ENCODE measurements at regions not wholly inside any gene's neighbourhood (a gene's known extent, or its start where the extent isn't known, plus 50 kb on each side); places are given as distances from the start of the nearest gene placed in this dataset.

- Histone ChIP-seq H3K4me3 (no peak overlapping the region), H3K27me3 (peaks cover 28% of the 10 kb centered on the region), H3K4me1 (replicated peaks in 1 of 2) (no peaks in the 10 kb centered on the region), H3K36me3 (replicated peaks in 1 of 2) (no peaks in the 10 kb centered on the region), H3K9me3 (replicated peaks in 1 of 3) (no peaks in the 10 kb centered on the region), H3K27ac (no peak overlapping the region)
- intact Hi-C loops (cut with DNase I) = no loop called here
- 62 to 94% (median 74%) methylated on average over 3 to 4 of the region's 4 CpGs for WGBS, 4 donors
- TF ChIP-seq, protein P1, sequence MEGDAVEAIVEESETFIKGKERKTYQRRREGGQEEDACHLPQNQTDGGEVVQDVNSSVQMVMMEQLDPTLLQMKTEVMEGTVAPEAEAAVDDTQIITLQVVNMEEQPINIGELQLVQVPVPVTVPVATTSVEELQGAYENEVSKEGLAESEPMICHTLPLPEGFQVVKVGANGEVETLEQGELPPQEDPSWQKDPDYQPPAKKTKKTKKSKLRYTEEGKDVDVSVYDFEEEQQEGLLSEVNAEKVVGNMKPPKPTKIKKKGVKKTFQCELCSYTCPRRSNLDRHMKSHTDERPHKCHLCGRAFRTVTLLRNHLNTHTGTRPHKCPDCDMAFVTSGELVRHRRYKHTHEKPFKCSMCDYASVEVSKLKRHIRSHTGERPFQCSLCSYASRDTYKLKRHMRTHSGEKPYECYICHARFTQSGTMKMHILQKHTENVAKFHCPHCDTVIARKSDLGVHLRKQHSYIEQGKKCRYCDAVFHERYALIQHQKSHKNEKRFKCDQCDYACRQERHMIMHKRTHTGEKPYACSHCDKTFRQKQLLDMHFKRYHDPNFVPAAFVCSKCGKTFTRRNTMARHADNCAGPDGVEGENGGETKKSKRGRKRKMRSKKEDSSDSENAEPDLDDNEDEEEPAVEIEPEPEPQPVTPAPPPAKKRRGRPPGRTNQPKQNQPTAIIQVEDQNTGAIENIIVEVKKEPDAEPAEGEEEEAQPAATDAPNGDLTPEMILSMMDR (IDR thresholded peaks at IDR 0.05) = no peak
- TF ChIP-seq POLR2A (IDR thresholded peaks at IDR 0.05) = no peak
- no peak for DNase-seq
Observed at GRCh38 chr6:1519597-1519996, 90.1 kb upstream of the FOXC1 start.

DNA sequence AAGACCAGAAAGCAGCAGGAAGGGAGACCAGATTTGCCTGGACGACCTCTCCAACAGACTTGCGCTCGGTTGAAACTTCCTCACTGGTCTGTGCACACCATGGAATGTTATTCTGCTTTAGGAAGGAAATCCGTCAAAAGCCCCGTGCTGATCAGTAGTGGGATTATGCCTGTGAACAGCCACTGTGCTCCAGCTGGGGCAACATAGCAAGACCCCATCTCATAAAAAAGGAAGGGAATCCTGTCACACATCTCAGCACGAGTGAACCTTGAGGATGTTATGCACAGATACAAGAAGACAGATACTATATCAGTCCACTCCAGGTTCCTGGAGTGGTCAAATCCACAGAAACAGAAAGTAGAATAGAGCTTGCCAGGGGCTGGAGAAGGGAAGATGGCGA, 86.9 kb upstream of the FOXC1 start:
- H3K4me3 ChIP-seq = no peak overlapping the region
- DNase-seq = no peak
- H3K27ac ChIP-seq = no peak overlapping the region
- no peak for TF ChIP-seq POLR2A (IDR thresholded peaks at IDR 0.05)
- TF ChIP-seq, protein P1 (IDR thresholded peaks at IDR 0.05) = no peak
- H3K4me1 ChIP-seq (replicated peaks in 1 of 2) = no peaks in the 10 kb centered on the region
- H3K27me3 ChIP-seq = peaks cover 28% of the 10 kb centered on the region
- H3K9me3 ChIP-seq (replicated peaks in 1 of 3) = no peaks in the 10 kb centered on the region
- no peaks in the 10 kb centered on the region for H3K36me3 ChIP-seq (replicated peaks in 1 of 2)
- WGBS, 4 donors = 50 to 71% (median 61%) methylated on average over 6 to 7 of the region's 7 CpGs
- intact Hi-C loops (cut with DNase I) = no loop called here

DNA sequence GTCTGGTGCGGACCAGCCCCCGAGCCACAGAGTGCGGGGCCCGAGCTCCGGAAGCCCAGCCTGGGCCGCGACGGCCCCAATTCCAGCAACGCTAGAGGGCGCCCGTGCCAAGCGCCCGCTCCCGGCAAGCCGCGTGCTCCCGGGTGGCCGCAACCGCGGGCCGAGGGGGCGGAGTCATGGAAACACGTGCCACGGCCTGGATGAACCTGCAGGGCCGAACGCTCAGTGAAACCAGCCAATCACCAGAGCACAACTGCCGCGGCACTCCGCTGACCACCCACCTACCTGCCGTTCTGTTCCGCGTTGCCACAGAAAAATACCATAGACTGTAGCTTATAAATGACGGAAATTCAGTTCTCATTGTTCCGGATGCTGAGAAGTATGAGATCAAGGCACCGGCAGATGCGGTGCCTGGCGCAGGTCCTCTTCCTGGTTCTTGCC, 85.7 kb upstream of the FOXC1 start:
- no peak overlapping the region for H3K27ac ChIP-seq
- TF ChIP-seq, protein P1 (IDR thresholded peaks at IDR 0.05) = peak; percentile 12 to 54 (median 32)
- TF ChIP-seq POLR2A (IDR thresholded peaks at IDR 0.05) = no peak
- 15 to 47% (median 31%) methylated on average over 6 to 37 of the region's 37 CpGs for WGBS, 4 donors
- intact Hi-C loops (cut with DNase I) = no loop called here
- peak; percentile 42 to 68 (median 50) for DNase-seq
- H3K4me1 ChIP-seq (replicated peaks in 1 of 2) = no peaks in the 10 kb centered on the region
- H3K9me3 ChIP-seq (replicated peaks in 1 of 3) = no peaks in the 10 kb centered on the region
- no peak overlapping the region for H3K4me3 ChIP-seq
- peaks cover 28% of the 10 kb centered on the region for H3K27me3 ChIP-seq
- no peaks in the 10 kb centered on the region for H3K36me3 ChIP-seq (replicated peaks in 1 of 2)

- DNase-seq = no peak
- no peaks in the 10 kb centered on the region for H3K9me3 ChIP-seq (replicated peaks in 1 of 3)
- H3K4me1 ChIP-seq (replicated peaks in 1 of 2) = no peaks in the 10 kb centered on the region
- no peaks in the 10 kb centered on the region for H3K36me3 ChIP-seq (replicated peaks in 1 of 2)
- intact Hi-C loops (cut with DNase I) = no loop called here
- TF ChIP-seq, protein P1 (IDR thresholded peaks at IDR 0.05) = no peak
- no peak for TF ChIP-seq POLR2A (IDR thresholded peaks at IDR 0.05)
- H3K4me3 ChIP-seq = no peak overlapping the region
- WGBS, 4 donors = 68 to 82% (median 80%) methylated on average over 12 to 14 of the region's 14 CpGs
- H3K27me3 ChIP-seq = peaks cover 28% of the 10 kb centered on the region
- H3K27ac ChIP-seq = no peak overlapping the region
Observed at GRCh38 chr6:1525364-1526038, 84.2 kb upstream of the FOXC1 start.

Data from adrenal gland (tissue), 9 donors.